ENCODE measurements at regions not wholly inside any gene's neighbourhood (a gene's known extent, or its start where the extent isn't known, plus 50 kb on each side); places are given as distances from the start of the nearest gene placed in this dataset.
"Not testable (repeated sequence)": the region's sequence is repeated elsewhere in the genome, so short reads cannot be mapped to it uniquely, and the experiment has no call there.

GRCh38 chr6:69571234-69571633, 225.6 kb downstream of the LMBRD1 start:
- DNase-seq (ENCODE audit: low read depth): no peak
- no peak for TF ChIP-seq CTCF (IDR thresholded peaks at IDR 0.05; ENCODE audit: control insufficient read depth, extremely low read depth, insufficient read depth)
- no peak overlapping the region for H3K4me3 ChIP-seq (ENCODE audit: low read depth, low read length)

DNA sequence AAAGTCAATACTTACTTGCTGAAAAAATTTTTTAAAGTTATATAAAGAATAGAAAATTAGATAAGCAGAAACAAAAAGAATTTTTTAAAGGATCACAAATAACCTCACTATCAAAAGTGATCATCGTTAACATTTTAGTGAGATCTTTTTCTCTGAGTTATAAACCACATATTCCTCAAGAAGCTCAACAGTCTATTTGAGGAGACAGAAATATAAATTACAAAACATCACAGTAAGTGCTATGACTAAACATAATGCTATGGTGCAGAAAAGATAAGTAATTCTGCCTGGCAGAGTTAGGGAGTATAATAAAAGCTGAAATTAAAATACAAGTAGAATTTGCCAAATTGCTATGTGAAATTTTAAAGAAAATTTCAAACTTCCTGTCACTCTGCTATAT, 226.7 kb downstream of the LMBRD1 start:
- DNase-seq (ENCODE audit: low read depth): no peak
- TF ChIP-seq CTCF (IDR thresholded peaks at IDR 0.05; ENCODE audit: control insufficient read depth, extremely low read depth, insufficient read depth): no peak
- H3K4me3 ChIP-seq (ENCODE audit: low read depth, low read length): no peak overlapping the region

- H3K4me3 ChIP-seq (ENCODE audit: low read depth, low read length); DNase-seq (ENCODE audit: low read depth): not testable (repeated sequence)
Measured at GRCh38 chr6:69560597-69560996, 236.2 kb downstream of the LMBRD1 start.

- no peak for TF ChIP-seq CTCF (IDR thresholded peaks at IDR 0.05; ENCODE audit: control insufficient read depth, extremely low read depth, insufficient read depth)
- DNase-seq (ENCODE audit: low read depth): no peak
- no peak overlapping the region for H3K4me3 ChIP-seq (ENCODE audit: low read depth, low read length)
Measured at GRCh38 chr6:69555088-69555638, 241.6 kb downstream of the LMBRD1 start.

- DNase-seq (ENCODE audit: low read depth): no peak
- no peak overlapping the region for H3K4me3 ChIP-seq (ENCODE audit: low read depth, low read length)
- no peak for TF ChIP-seq CTCF (IDR thresholded peaks at IDR 0.05; ENCODE audit: control insufficient read depth, extremely low read depth, insufficient read depth)
Measured at GRCh38 chr6:69542494-69542893, 254.3 kb downstream of the LMBRD1 start.

GRCh38 chr6:69527921-69528476, 268.8 kb downstream of the LMBRD1 start:
- DNase-seq (ENCODE audit: low read depth): no peak
- H3K4me3 ChIP-seq (ENCODE audit: low read depth, low read length): no peak overlapping the region
- no peak for TF ChIP-seq CTCF (IDR thresholded peaks at IDR 0.05; ENCODE audit: control insufficient read depth, extremely low read depth, insufficient read depth)

DNA sequence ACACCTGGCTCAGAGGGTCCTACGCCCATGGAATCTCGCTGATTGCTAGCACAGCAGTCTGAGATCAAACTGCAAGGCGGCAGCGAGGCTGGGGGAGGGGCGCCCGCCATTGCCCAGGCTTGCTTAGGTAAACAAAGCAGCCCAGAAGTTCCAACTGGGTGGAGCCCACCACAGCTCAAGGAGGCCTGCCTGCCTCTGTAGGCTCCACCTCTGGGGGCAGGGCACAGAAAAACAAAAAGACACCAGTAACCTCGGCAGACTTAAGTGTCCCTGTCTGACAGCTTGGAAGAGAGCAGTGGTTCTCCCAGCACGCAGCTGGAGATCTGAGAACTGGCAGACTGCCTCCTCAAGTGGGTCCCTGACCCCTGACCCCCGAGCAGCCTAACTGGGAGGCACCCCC, 281.3 kb downstream of the LMBRD1 start:
- DNase-seq (ENCODE audit: low read depth); H3K4me3 ChIP-seq (ENCODE audit: low read depth, low read length): not testable (repeated sequence)

GRCh38 chr6:69494595-69494994, 302.2 kb downstream of the LMBRD1 start:
- H3K4me3 ChIP-seq (ENCODE audit: low read depth, low read length): no peak overlapping the region
- TF ChIP-seq CTCF (IDR thresholded peaks at IDR 0.05; ENCODE audit: control insufficient read depth, extremely low read depth, insufficient read depth): no peak
- DNase-seq (ENCODE audit: low read depth): no peak

Data from LNCaP clone FGC (cell line).